Ascending aorta (tissue), 2 donors: ENCODE measurements at regions not wholly inside any gene's neighbourhood (a gene's known extent, or its start where the extent isn't known, plus 50 kb on each side); places are given as distances from the start of the nearest gene placed in this dataset.

ENCODE experiments used
- DNase-seq, 2 donors: peaks; one replicate each; pipeline ENCODE4 v3.0.0-alpha.2; 2019; ENCODE audit warnings: low spot score in 2 of 2
- H3K27ac ChIP-seq, 2 donors: fragments of 200-600 bp; sonication (generic); one replicate each; pipeline ENCODE4 v1.5.1; 2016 to 2017; ENCODE audit warnings: mild to moderate bottlenecking in 1 of 2
- H3K27me3 ChIP-seq: fragments of 200-600 bp; sonication (generic); one replicate; pipeline ENCODE4 v1.5.1; 2017
- H3K36me3 ChIP-seq, 2 donors: fragments of 200-600 bp; sonication (generic); one replicate each; pipeline ENCODE4 v1.5.1; 2016
- H3K4me1 ChIP-seq, 2 donors: fragments of 200-600 bp; sonication (generic); one replicate each; pipeline ENCODE4 v1.5.1; 2016 to 2017; ENCODE audit warnings: mild to moderate bottlenecking in 1 of 2
- H3K4me3 ChIP-seq, 2 donors: fragments of 200-600 bp; sonication (generic); one replicate each; pipeline ENCODE4 v1.5.1; 2016 to 2017; ENCODE audit warnings: mild to moderate bottlenecking in 1 of 2
- H3K9me3 ChIP-seq, 2 donors: fragments of 200-600 bp; sonication (generic); one replicate each; pipeline ENCODE4 v1.5.1; 2016
- CTCF ChIP-seq, 3 experiments: fragments of 200-600 bp in 2 of 3; fragments of 450-650 bp in 1 of 3; sonication (generic) in 2 of 3; IDR thresholded peaks; one replicate each; pipeline ENCODE4 v1.5.1; 2016 to 2019; ENCODE audit warnings: antibody characterized with exemption in 3 of 3, mild to moderate bottlenecking in 1 of 3, moderate library complexity in 1 of 3
- intact Hi-C: fragments of 100-400 bp; cut with DNase I; formaldehyde crosslinking; loops from one replicate; pipeline ENCODE4 v1.15.1; 2023

GRCh38 chr3:72318504-72319193 is 529.6 kb downstream of the SHQ1 start:
- H3K4me3 ChIP-seq = no peak overlapping the region
- DNase-seq = no peak
- H3K9me3 ChIP-seq = no peaks in the 10 kb centered on the region
- no peaks in the 10 kb centered on the region for H3K27me3 ChIP-seq
- TF ChIP-seq CTCF (IDR thresholded peaks at IDR 0.05) = no peak
- H3K27ac ChIP-seq = no peak overlapping the region
- H3K4me1 ChIP-seq = peaks cover 0 to 16% of the 10 kb centered on the region in 2 donors
- H3K36me3 ChIP-seq = no peaks in the 10 kb centered on the region
- intact Hi-C loops = no loop called here

GRCh38 chr3:72317491-72317890 is 530.8 kb downstream of the SHQ1 start:
- H3K36me3 ChIP-seq = no peaks in the 10 kb centered on the region
- H3K4me3 ChIP-seq = no peak overlapping the region
- DNase-seq = no peak
- H3K27ac ChIP-seq = no peak overlapping the region
- H3K27me3 ChIP-seq = no peaks in the 10 kb centered on the region
- intact Hi-C loops = no loop called here
- TF ChIP-seq CTCF (IDR thresholded peaks at IDR 0.05) = no peak
- H3K9me3 ChIP-seq = no peaks in the 10 kb centered on the region
- H3K4me1 ChIP-seq = peaks cover 0 to 16% of the 10 kb centered on the region in 2 donors

GRCh38 chr3:72316501-72317279 is 531.6 kb downstream of the SHQ1 start:
- H3K9me3 ChIP-seq = no peaks in the 10 kb centered on the region
- intact Hi-C loops = no loop called here
- H3K4me3 ChIP-seq = no peak overlapping the region
- no peaks in the 10 kb centered on the region for H3K27me3 ChIP-seq
- no peak overlapping the region for H3K27ac ChIP-seq
- no peaks in the 10 kb centered on the region for H3K36me3 ChIP-seq
- H3K4me1 ChIP-seq = peaks cover 0 to 16% of the 10 kb centered on the region in 2 donors
- no peak for TF ChIP-seq CTCF (IDR thresholded peaks at IDR 0.05)
- no peak for DNase-seq

- H3K4me3 ChIP-seq = no peak overlapping the region
- no peaks in the 10 kb centered on the region for H3K9me3 ChIP-seq
- TF ChIP-seq CTCF (IDR thresholded peaks at IDR 0.05) = no peak
- DNase-seq = no peak
- intact Hi-C loops = no loop called here
- no peaks in the 10 kb centered on the region for H3K27me3 ChIP-seq
- H3K36me3 ChIP-seq = no peaks in the 10 kb centered on the region
- H3K4me1 ChIP-seq = peaks cover 0 to 11% of the 10 kb centered on the region in 2 donors
- no peak overlapping the region for H3K27ac ChIP-seq
Measured at GRCh38 chr3:72313308-72313707, 528.4 kb upstream of the PROK2 start.

- Histone ChIP-seq H3K27me3 (no peaks in the 10 kb centered on the region), H3K36me3 (no peaks in the 10 kb centered on the region), H3K4me1 (peaks cover 0 to 2% of the 10 kb centered on the region in 2 donors), H3K27ac (no peak overlapping the region), H3K4me3 (no peak overlapping the region), H3K9me3 (no peaks in the 10 kb centered on the region)
- no peak for TF ChIP-seq CTCF (IDR thresholded peaks at IDR 0.05)
- intact Hi-C loops = no loop called here
- DNase-seq = no peak
Measured at GRCh38 chr3:72312339-72312738, 527.4 kb upstream of the PROK2 start.
